ENCODE measurements at regions not wholly inside any gene's neighbourhood (a gene's known extent, or its start where the extent isn't known, plus 50 kb on each side); places are given as distances from the start of the nearest gene placed in this dataset.

GRCh38 chr4:148770848-148771247 is 328.6 kb upstream of the NR3C2 start:
- TF ChIP-seq CTCF (CRISPR knock-in tag; IDR thresholded peaks at IDR 0.05) (no peak), GABPB1 (CRISPR knock-in tag; IDR thresholded peaks at IDR 0.05) (no peak), NR2F6 (IDR thresholded peaks at IDR 0.05) (no peak), NR2F6 (CRISPR knock-in tag; IDR thresholded peaks at IDR 0.05) (no peak), TEAD2 (CRISPR knock-in tag; IDR thresholded peaks at IDR 0.05) (no peak), KDM4B (CRISPR knock-in tag; IDR thresholded peaks at IDR 0.05) (no peak), DPF2 (CRISPR knock-in tag; IDR thresholded peaks at IDR 0.05; ENCODE audit: borderline replicate concordance, low read depth) (no peak), NBN (conservative IDR thresholded peaks at IDR 0.05) (no peak), CSRNP2 (CRISPR knock-in tag; conservative IDR thresholded peaks at IDR 0.05; ENCODE audit: low read depth) (no peak), POLR2A (IDR thresholded peaks at IDR 0.05; ENCODE audit: insufficient read depth in 1 of 2, low read depth in 2 of 2, low read length in 2 of 2) (no peak), MED1 (CRISPR knock-in tag; IDR thresholded peaks at IDR 0.05) (no peak)
- TF ChIP-seq, protein P1, sequence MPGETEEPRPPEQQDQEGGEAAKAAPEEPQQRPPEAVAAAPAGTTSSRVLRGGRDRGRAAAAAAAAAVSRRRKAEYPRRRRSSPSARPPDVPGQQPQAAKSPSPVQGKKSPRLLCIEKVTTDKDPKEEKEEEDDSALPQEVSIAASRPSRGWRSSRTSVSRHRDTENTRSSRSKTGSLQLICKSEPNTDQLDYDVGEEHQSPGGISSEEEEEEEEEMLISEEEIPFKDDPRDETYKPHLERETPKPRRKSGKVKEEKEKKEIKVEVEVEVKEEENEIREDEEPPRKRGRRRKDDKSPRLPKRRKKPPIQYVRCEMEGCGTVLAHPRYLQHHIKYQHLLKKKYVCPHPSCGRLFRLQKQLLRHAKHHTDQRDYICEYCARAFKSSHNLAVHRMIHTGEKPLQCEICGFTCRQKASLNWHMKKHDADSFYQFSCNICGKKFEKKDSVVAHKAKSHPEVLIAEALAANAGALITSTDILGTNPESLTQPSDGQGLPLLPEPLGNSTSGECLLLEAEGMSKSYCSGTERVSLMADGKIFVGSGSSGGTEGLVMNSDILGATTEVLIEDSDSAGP (CRISPR knock-in tag; IDR thresholded peaks at IDR 0.05; ENCODE audit: borderline replicate concordance), result no peak
- TF ChIP-seq, protein P2, sequence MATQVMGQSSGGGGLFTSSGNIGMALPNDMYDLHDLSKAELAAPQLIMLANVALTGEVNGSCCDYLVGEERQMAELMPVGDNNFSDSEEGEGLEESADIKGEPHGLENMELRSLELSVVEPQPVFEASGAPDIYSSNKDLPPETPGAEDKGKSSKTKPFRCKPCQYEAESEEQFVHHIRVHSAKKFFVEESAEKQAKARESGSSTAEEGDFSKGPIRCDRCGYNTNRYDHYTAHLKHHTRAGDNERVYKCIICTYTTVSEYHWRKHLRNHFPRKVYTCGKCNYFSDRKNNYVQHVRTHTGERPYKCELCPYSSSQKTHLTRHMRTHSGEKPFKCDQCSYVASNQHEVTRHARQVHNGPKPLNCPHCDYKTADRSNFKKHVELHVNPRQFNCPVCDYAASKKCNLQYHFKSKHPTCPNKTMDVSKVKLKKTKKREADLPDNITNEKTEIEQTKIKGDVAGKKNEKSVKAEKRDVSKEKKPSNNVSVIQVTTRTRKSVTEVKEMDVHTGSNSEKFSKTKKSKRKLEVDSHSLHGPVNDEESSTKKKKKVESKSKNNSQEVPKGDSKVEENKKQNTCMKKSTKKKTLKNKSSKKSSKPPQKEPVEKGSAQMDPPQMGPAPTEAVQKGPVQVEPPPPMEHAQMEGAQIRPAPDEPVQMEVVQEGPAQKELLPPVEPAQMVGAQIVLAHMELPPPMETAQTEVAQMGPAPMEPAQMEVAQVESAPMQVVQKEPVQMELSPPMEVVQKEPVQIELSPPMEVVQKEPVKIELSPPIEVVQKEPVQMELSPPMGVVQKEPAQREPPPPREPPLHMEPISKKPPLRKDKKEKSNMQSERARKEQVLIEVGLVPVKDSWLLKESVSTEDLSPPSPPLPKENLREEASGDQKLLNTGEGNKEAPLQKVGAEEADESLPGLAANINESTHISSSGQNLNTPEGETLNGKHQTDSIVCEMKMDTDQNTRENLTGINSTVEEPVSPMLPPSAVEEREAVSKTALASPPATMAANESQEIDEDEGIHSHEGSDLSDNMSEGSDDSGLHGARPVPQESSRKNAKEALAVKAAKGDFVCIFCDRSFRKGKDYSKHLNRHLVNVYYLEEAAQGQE (IDR thresholded peaks at IDR 0.05; ENCODE audit: borderline replicate concordance in 1 of 2, low read depth in 1 of 2, low read length in 2 of 2), result no peak
- TF ChIP-seq, protein P3, sequence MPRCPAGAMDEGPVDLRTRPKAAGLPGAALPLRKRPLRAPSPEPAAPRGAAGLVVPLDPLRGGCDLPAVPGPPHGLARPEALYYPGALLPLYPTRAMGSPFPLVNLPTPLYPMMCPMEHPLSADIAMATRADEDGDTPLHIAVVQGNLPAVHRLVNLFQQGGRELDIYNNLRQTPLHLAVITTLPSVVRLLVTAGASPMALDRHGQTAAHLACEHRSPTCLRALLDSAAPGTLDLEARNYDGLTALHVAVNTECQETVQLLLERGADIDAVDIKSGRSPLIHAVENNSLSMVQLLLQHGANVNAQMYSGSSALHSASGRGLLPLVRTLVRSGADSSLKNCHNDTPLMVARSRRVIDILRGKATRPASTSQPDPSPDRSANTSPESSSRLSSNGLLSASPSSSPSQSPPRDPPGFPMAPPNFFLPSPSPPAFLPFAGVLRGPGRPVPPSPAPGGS (CRISPR knock-in tag; IDR thresholded peaks at IDR 0.05), result no peak

All from HepG2 (cell line).